Gastroesophageal sphincter (tissue), 4 donors: ENCODE measurements at regions not wholly inside any gene's neighbourhood (a gene's known extent, or its start where the extent isn't known, plus 50 kb on each side); places are given as distances from the start of the nearest gene placed in this dataset.

ENCODE experiments used
- ATAC-seq: fragments of 150-250 bp; one replicate; pipeline ENCODE4 v1.9.1; 2016; ENCODE audit warnings: mild to moderate bottlenecking, moderate library complexity
- H3K27ac ChIP-seq, 4 donors: fragments of 200-600 bp; sonication (generic) in 3 of 4; 1 replicate in 3 of 4; 2 replicates in 1 of 4; pipeline ENCODE4 v1.5.1; 2016 to 2019
- H3K27me3 ChIP-seq: fragments of 200-600 bp; sonication (generic); one replicate; pipeline ENCODE4 v1.5.1; 2019
- H3K36me3 ChIP-seq, 2 donors: fragments of 200-600 bp; sonication (generic); one replicate each; pipeline ENCODE4 v1.5.1; 2019; ENCODE audit warnings: control low read depth in 1 of 2
- H3K4me1 ChIP-seq, 3 donors: fragments of 200-600 bp; sonication (generic); 1 replicate in 2 of 3; 2 replicates in 1 of 3; pipeline ENCODE4 v1.5.1; 2016 to 2019; ENCODE audit warnings: control low read depth in 2 of 3
- H3K4me3 ChIP-seq, 2 donors: fragments of 200-600 bp; sonication (generic); one replicate each; pipeline ENCODE4 v1.5.1; 2019; ENCODE audit warnings: mild to moderate bottlenecking in 1 of 2, moderate library complexity in 1 of 2
- H3K9me3 ChIP-seq, 3 donors: fragments of 200-600 bp; sonication (generic); one replicate each; pipeline ENCODE4 v1.5.1; 2017 to 2019; ENCODE audit warnings: control low read depth in 2 of 3
- EP300 ChIP-seq: sonication (generic); formaldehyde crosslinking; IDR thresholded peaks from one replicate; pipeline ENCODE4 v1.6.1; 2017; ENCODE audit warnings: antibody characterized with exemption, mild to moderate bottlenecking
- POLR2A ChIP-seq, 2 donors: fragments of 450-650 bp; IDR thresholded peaks; one replicate each; pipeline ENCODE4 v1.6.1; 2017; ENCODE audit warnings: antibody characterized with exemption in 2 of 2, mild to moderate bottlenecking in 2 of 2, moderate library complexity in 1 of 2
- POLR2AphosphoS5 ChIP-seq: sonication (generic); formaldehyde crosslinking; IDR thresholded peaks from one replicate; pipeline ENCODE4 v1.6.1; 2017; ENCODE audit warnings: antibody characterized with exemption
- WGBS, 2 donors: methylation state at CpG; one replicate each; pipeline ENCODE4 v1.1.5; 2018; ENCODE audit warnings: low coverage in 1 of 2; 5-methylcytosine and 5-hydroxymethylcytosine counted together
- TF ChIP-seq, protein P1 (sequence below), 4 experiments: fragments of 200-600 bp in 2 of 4; fragments of 450-650 bp in 2 of 4; sonication (generic) in 1 of 4; IDR thresholded peaks; one replicate each; pipeline ENCODE4 v1.5.1; 2017 to 2019; ENCODE audit warnings: antibody characterized with exemption in 4 of 4, mild to moderate bottlenecking in 2 of 4, moderate library complexity in 2 of 4

DNA sequence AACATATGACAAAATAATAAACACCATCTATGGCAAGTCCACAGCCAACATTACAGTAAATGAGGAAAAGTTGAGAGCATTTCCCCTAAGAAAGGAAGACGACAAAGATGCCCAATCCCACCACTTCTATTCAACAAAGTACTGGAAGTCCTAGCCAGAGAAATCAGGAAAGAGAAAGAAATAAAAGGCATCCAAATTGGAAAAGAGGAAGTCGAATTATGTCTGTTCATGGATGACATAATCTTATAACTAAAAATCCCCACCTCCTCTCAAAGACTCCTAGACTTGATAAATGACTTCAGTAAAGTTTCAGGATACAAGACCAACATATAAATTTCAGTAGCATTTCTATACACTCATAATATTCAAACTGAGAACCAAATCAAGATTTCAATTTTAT is 288.5 kb upstream of the POT1 start:
- Histone ChIP-seq H3K4me1 (no peaks in the 10 kb centered on the region), H3K4me3 (no peak overlapping the region), H3K27me3 (no peaks in the 10 kb centered on the region), H3K9me3 (peaks cover 0 to 13% (median 0%) of the 10 kb centered on the region in 3 donors), H3K36me3 (no peaks in the 10 kb centered on the region), H3K27ac (no peak overlapping the region)
- TF ChIP-seq EP300 (no peak), POLR2A (IDR thresholded peaks at IDR 0.05) (no peak), POLR2AphosphoS5 (no peak)
- TF ChIP-seq, protein P1, sequence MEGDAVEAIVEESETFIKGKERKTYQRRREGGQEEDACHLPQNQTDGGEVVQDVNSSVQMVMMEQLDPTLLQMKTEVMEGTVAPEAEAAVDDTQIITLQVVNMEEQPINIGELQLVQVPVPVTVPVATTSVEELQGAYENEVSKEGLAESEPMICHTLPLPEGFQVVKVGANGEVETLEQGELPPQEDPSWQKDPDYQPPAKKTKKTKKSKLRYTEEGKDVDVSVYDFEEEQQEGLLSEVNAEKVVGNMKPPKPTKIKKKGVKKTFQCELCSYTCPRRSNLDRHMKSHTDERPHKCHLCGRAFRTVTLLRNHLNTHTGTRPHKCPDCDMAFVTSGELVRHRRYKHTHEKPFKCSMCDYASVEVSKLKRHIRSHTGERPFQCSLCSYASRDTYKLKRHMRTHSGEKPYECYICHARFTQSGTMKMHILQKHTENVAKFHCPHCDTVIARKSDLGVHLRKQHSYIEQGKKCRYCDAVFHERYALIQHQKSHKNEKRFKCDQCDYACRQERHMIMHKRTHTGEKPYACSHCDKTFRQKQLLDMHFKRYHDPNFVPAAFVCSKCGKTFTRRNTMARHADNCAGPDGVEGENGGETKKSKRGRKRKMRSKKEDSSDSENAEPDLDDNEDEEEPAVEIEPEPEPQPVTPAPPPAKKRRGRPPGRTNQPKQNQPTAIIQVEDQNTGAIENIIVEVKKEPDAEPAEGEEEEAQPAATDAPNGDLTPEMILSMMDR (IDR thresholded peaks at IDR 0.05) = no peak
- WGBS, 2 donors = 60 to 86% methylated on average over 2 of the region's 2 CpGs
- no peak for ATAC-seq

DNA sequence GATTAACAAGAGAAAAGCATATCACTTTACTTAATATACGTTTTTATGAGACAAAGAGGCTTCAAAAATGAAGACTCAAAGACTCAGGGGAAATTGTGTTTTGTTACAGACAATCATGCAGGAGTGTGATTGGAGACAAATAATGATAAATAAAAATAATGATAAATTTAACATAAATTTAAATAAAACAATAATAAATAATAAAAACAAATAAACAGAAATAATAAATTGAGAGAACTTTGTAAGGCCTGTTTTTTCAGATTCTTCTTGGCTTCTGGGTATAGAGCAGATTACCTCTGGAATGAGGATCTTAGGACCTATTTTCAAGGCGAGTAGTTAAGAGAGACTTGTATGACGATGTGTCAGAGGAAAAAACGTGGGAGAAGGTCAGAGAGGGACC is 271.4 kb upstream of the POT1 start:
- TF ChIP-seq EP300 = no peak
- no peak for TF ChIP-seq POLR2A (IDR thresholded peaks at IDR 0.05)
- no peak for TF ChIP-seq POLR2AphosphoS5
- TF ChIP-seq, protein P1 (IDR thresholded peaks at IDR 0.05) = no peak
- no peaks in the 10 kb centered on the region for H3K4me1 ChIP-seq
- H3K27ac ChIP-seq = no peak overlapping the region
- H3K36me3 ChIP-seq = no peaks in the 10 kb centered on the region
- H3K9me3 ChIP-seq = no peaks in the 10 kb centered on the region
- H3K27me3 ChIP-seq = no peaks in the 10 kb centered on the region
- ATAC-seq = no peak
- no peak overlapping the region for H3K4me3 ChIP-seq
- WGBS, 2 donors = 72 to 76% methylated on average over 4 of the region's 4 CpGs

DNA sequence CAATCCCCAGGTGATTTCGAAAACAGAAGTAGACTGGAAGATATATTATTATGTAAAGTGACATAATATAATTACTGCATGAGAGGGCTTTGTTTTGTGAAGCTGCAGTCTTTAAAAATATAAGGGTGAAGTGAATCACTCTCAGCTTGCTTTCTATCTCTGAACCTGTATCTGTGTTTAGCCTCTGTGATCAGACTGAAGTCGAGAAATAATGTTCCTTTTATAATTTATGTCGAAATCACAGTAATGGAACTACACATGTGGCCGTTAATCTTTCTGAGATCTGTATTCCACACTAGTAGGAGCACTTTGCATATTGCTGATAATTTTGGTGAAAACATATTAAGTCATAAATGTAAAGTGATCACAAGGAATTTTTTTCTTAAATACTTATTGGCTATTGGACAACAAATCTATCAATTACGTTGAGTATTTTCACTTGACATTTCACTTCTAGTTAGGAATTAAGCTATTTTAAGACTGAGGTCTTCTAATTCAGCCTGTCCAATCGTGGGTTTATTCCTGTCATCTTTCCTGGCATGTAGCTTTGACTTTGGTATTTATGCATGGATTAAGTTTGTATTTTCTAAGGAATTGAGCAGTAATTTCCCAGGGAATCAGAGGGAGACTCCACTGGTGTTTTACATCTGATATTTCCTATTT is 268.2 kb upstream of the POT1 start:
- ATAC-seq = no peak
- WGBS, 2 donors = 46 to 63% methylated on average over 6 of the region's 6 CpGs
- Histone ChIP-seq H3K4me3 (no peak overlapping the region), H3K9me3 (peaks cover 0 to 3% (median 0%) of the 10 kb centered on the region in 3 donors), H3K27me3 (no peaks in the 10 kb centered on the region), H3K27ac (no peak overlapping the region), H3K36me3 (no peaks in the 10 kb centered on the region), H3K4me1 (no peaks in the 10 kb centered on the region)
- TF ChIP-seq POLR2AphosphoS5 (no peak), POLR2A (IDR thresholded peaks at IDR 0.05) (no peak), EP300 (no peak)
- TF ChIP-seq, protein P1 (IDR thresholded peaks at IDR 0.05) = no peak

DNA sequence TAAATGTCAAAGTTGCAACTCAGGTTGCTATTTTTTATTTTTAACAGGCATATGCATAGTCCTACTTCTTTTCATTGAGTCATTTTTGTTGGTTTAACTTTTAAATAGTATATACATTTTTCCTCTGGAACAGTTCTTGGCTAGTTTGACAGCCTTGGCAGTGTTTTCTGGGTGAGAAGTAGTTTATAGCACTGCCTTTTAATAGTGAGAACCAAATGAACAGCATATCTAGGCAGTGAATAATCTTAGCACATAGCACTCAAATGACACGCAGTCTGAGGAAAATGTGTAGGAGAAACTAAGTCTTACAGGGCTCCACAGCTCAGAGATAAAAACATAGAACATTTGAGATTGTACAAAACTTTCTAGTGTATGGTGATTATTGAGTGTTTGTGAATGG is 265.5 kb upstream of the POT1 start:
- Histone ChIP-seq H3K36me3 (no peaks in the 10 kb centered on the region), H3K9me3 (peaks cover 0 to 3% (median 0%) of the 10 kb centered on the region in 3 donors), H3K4me3 (no peak overlapping the region), H3K27me3 (no peaks in the 10 kb centered on the region), H3K27ac (no peak overlapping the region), H3K4me1 (no peaks in the 10 kb centered on the region)
- TF ChIP-seq POLR2AphosphoS5 (no peak), EP300 (no peak)
- TF ChIP-seq, protein P1 (IDR thresholded peaks at IDR 0.05) = no peak
- ATAC-seq = no peak
- WGBS, 2 donors = 0 to 33% methylated on average over 1 of the region's 1 CpG

DNA sequence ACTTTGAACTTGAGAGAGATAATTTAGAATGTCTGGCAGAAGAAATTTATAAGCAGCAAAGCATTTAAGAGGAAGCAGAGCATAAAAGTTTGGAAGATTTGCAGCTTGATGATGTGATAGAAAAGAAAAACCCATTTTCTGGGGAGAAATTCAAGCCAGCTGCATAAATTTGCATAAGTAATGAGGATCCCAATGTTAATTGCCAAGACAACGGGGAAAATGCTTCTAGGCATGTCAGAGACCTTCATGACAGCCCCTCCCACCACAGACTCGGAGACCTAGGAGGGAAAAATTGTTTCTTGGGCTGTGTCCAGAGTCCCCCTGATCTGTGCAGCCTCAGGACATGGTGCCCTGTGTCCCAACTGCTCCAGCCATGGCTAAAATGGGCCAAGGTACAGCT is 263.6 kb upstream of the POT1 start:
- H3K9me3 ChIP-seq = peaks cover 0 to 3% (median 0%) of the 10 kb centered on the region in 3 donors
- H3K4me3 ChIP-seq = no peak overlapping the region
- H3K27me3 ChIP-seq = no peaks in the 10 kb centered on the region
- no peaks in the 10 kb centered on the region for H3K36me3 ChIP-seq
- no peak for TF ChIP-seq POLR2AphosphoS5
- TF ChIP-seq, protein P1 (IDR thresholded peaks at IDR 0.05) = no peak
- TF ChIP-seq EP300 = no peak
- no peak for TF ChIP-seq POLR2A (IDR thresholded peaks at IDR 0.05)
- ATAC-seq = no peak
- no peaks in the 10 kb centered on the region for H3K4me1 ChIP-seq
- H3K27ac ChIP-seq = no peak overlapping the region
- WGBS, 2 donors = 78% methylated on average over 2 of the region's 2 CpGs; no CpG with 5 or more reads in 1 of the 2 donors
